GM21381 (cell line): ENCODE measurements at regions not wholly inside any gene's neighbourhood (a gene's known extent, or its start where the extent isn't known, plus 50 kb on each side); places are given as distances from the start of the nearest gene placed in this dataset.

Experiments used
- ATAC-seq: cut with Tn5 transposase; IDR thresholded peaks from one replicate; pipeline ENCODE4 v1.9.1; 2021; ENCODE audit warnings: mild to moderate bottlenecking, moderate library complexity; ENCODE audit not compliant: unreplicated experiment

DNA sequence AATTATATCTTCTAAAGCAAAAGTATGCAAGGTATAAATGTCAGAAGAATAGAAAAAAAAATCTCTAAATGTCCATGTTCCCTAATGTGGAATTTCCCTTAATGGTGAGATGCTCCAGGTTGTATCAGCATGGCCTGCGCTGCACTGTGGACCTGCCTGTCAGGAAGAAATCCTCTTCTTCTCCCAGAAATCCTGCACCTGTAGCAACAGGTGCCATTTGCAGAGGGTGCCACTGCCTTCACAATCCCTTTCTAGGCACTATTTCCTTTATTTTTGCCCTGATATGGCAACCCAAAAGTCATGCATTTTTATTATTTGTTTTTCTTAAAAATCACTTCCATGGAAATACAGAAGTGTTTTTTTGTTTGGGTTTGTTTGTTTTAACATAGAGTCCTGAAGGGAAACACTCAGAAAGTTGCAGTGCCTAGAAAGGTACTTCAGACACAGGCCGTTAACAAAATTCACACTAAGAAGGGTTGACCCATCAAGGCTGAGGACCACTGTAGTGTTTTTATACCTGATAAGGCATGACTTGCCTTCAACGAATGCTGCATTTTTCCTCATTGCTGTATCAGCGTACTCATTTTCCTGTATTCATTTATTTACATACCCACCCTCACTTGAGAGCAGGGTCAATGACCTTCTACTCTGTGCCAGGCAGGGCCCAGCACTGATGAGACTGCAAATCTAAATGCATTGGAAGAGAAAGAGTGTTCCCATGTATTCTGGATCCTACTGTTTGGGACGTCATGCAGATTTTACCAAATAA lies 177.8 kb downstream of the SNX18 start:
- no peak for ATAC-seq

DNA sequence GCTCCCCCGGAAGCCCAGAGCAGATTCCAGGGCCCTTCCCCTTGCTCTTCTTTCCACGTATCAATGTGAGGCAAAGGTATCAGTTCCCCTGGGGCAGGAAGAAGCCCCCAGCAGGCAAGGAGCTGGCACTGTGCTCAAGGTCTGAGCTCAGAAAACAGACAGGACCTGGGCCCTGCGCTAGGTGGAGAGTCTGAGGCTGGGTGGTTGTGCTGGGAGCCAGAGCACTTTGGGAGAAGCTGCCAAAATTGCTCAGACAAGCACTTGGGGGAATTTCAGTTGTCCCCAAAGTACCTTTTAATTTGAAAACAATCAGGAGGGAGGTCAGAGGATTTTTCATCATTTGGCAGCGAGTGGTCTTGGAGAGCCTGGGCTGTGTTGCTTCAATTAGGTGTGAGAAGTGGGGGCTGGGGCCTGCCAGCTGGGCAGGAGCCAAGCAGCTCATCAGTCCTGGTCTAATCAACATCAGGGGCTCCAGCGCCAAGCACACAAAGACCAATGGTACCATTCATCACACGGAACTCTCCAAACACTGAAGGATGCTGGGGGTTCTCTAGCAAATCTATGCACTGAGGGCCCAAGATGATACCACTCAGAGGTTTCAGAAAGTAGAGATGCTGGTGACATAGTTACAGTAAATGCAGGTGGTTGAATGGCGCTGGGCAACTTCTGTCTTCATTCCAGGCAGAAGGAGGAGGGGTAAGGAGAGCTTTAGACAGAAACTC lies 176.5 kb downstream of the SNX18 start:
- ATAC-seq: no peak

DNA sequence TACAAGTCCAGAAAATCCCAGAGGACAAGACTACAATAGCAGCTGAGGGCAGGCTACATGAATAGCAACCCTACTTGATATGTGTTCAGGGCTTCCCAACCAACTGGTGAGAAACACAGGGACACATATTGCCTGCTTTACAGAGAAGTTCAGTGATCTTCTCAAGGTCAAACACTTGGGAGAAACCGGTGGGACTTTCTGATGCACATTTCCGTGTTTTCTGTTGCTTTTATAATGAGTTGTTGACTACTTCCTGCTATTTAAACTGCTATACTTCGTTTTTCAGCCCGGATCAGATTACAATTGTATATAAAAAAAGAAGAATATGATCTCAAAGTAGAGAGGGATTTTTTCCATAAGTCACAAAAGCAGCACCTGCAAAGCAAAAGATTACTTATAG lies 175.1 kb downstream of the SNX18 start:
- ATAC-seq: no peak

DNA sequence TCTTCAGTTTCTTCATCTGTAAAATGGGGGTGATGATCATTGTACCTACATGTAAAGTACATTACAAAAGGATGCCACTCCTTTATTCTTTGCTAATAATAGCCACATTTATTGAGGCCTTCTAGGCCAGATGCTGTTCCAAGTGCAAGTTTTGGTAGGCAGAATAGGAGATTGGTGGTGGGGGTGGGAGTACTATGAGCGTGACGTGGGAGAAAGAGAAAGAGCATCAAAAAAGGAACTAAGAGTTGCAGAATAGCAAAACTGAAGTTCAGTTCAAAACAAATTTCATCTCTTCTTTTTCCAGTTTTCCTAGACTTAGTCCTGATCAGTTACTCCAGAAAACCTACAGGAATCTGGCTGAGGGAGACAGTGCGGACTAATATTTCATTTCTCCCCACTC lies 174.1 kb downstream of the SNX18 start:
- no peak for ATAC-seq

DNA sequence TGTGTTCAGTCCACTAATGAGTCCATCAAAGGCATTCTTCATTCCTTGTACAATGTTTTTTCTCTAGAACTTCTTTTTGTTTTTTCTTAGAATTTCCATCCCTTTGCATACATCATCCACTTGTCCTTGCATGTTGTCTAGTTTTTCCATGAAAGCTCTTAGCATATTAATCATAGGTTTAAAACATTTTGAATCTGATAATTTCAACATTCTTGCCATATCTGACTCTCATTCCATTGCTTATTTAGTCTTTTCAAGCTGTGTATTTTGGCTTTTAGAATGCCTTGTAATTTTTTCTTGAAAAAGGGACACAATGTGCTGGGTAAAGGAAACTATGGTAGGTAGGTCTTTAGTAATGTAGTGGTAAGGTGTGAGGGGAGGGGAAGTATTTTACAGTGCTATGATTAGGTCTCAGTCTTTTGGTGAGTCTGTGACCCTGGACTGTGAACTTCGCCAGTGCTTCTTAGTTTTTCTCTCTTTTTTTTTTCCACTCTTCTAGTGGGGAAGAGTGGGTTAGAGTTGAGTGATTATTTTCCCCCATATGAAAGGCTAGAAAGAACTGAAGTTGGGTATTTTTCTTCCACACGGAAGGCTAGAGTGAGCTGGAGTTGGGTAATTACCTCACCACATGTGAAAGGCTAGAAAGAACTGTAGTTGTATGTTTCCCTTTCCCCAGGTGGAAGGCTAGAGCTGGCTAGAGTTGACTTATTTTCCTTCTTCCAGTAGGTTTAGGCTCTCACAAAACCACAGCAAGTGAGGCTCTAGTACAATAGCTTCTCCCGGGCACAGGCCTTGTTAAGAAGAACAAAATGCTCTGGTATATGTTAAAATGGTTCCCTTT lies 172.1 kb downstream of the SNX18 start:
- no peak for ATAC-seq

DNA sequence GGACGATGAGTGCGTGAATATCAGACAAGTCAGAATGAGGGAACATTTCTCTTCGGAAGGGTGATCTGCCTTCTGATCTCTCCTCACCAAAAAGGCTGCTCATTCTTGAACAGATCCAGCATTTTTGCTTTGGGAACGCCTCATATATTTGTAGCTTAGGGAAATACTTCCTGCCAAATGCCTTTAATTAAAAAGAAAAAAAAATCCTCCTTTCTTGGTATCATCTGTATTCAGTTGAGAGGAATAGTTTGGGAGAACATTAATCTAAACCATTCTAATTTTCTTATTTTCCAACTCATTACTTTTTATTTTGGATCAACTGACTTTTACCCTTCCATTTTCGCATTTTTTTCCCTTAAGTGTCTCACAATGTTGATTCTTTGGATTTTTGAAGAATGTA lies 163.4 kb downstream of the SNX18 start:
- no peak for ATAC-seq

DNA sequence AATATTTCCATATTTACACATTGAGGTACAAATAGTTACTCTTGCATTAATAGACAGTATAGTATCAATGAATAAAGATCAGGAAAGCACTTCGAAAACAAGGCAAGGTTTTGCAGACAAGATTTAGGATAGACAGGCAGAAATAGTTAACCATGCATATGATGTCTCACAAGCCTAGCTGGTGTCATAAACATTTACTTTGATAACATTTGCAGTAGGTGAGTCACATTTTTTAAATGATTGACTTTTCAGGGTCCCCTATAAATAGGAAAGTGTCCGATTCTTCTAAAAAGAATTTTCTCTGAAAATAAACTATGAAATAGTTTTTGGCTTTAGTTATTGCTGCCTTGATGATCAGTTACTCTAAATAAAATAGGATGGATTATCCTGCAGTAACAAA lies 162.1 kb downstream of the SNX18 start:
- ATAC-seq: no peak

DNA sequence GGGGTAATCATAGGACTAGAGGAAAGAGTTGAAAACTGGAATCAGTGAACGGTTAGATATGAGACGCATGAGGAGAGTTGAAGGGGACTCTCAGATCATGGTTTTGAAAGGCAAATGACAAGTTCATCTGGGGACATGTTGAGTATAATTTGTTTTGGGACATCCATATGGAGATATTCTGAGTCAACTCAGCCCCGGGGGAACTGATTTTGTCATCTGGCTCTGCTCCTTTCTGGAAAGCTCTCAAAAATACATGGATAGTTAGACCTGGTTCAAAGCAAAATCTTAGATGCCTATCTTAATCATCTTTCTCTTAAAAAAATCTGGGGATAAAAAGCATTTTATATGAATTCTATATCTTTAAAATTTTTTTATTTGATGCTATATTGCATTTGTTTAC lies 161.2 kb downstream of the SNX18 start:
- no peak for ATAC-seq

DNA sequence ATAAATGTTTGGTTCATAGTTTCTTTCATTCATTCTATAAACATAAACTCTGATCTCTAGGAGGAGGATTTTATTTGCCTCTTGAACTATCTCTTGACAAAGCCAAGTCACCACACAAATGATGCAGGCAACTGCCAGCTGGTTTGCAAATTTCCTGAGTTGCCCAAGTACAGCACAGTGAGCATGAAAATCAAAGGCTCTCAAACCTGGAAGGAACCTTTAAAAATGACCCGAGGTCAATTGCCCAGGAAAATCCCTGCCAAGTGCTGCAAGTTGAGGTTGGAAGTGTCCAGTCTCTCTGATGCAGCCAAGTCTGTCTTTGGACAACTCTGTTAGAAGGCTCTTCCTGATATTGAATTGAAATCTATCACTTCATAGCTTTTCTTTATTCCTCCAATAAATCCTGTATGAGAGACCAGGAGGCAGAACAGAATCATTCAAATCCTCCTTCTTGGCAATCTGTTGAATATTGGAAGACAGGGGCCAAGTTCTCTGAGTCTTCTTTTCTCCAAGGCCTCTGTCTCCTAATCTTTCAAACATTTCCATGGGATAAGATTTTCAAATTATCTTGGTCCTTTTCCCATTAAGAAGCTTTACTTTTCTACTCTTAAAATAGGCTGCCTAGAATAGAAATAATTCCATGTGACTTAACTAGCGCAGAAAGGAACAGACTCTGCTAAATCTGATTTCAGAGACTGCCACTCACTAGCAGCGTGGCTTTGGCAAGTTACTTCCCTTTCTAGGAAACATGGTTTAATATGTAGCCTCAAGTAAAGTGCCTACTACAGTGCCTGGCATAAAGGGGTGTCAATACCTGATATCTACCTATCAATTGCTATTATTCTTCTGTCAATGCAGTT lies 159.2 kb downstream of the SNX18 start:
- no peak for ATAC-seq

DNA sequence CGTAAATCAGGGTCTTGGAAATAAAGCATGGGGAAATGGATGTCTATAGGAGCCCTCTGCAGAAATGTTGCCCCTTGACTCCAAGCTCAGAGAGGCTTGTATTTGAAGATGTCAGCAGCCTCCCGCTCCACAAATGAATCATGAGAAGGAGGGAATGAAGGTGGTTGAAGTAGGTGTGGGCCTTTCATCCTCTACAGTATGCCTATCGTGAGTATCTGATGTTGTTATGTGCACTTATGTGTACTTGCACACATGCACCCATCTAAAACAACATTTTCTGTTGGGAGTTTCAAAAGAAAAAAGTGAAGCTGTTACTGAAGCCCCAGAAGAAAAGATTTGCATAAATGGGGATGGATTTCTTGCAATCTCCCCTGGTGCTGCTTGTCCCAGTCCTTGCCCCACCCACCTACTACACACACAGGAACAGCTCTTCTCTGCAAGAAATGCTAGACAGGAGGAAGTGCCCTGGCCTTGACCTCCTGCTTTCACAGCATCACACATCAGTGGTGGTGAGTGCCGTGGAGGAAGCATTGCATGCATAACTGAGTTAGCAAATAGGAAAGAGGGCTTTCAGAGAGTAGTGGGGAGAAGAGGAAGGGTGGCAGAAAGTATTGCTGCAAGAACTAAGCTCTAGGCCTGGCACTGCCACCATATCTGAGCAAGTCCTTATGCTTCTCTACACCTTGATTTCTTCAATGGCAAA lies 156.1 kb downstream of the SNX18 start:
- ATAC-seq: no peak

DNA sequence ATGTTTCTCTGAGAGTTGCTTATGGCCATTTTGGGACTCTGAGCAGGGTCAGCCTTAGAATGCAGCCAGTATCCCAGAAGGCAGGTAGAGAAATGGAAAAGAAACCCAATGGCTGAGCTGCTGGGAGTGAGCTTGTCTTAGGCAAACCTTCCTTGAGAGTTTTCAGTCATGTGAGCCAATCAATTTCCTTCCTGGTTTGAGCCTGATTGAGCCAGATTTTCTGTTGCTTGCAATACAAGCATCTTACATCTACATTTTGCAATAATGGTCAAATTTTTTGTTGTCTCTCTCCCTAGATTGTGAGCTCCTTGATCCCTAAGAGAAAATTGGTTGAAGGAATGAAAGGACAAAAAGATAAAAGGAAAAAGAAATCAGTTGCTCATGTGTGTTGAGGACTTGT lies 155.3 kb downstream of the SNX18 start:
- ATAC-seq: no peak

DNA sequence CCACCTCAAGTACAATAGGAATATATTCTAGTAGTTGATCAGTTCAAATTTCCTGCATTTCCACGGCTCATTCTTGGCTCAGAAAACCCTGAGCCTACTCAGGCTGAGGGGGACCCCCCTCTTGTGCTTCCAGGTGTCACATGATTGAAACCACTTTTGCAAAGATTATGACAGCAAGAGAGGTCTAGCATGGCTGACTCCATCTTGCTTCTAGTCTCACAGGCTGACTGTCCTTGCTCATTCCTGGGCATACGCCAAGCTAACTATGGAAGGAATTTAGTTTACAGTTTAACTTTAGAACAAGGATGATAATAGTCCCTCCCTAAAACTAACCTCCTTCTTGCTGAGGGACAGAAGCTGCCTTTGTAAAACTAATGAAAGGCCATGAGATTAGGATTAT lies 154.1 kb downstream of the SNX18 start:
- no peak for ATAC-seq

DNA sequence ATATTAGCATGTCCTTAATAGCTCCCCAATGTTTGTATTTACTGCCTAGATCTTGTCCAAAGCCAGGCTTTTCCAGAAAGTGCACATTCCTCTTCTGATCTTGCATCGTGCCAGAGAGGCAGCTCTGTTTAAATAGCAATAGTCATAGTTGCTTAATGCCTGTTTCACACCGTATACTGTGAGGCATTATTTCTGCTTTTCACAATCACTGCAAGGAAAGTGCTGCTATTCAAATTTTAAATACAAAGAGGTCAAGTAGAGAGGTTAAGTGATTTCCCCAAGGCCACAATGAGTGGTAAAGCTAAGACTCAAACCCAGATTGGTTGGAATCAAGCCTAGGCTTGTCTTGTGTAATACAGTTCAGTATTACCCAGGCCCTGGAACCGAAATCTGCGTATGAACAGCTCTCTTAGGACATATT lies 153.6 kb downstream of the SNX18 start:
- ATAC-seq: no peak

DNA sequence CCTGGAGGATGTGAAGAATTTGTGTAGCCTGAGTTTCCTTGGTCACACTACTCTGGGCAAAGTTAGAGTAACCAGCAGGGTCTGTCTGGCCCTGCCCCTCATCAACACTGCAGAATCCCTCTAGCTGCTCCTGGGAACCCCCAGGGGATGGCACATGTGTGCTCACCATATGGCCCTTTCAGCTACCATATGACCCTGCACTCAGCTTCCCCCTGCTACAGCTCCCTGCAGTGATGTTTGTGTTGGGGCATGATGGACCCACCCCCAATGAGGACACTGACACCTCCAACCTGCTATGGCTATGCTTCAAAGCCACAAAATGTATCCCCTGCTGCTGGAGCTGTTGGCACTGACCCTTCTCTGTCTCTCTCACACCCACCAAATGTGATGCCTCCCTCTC lies 152.7 kb downstream of the SNX18 start:
- no peak for ATAC-seq

DNA sequence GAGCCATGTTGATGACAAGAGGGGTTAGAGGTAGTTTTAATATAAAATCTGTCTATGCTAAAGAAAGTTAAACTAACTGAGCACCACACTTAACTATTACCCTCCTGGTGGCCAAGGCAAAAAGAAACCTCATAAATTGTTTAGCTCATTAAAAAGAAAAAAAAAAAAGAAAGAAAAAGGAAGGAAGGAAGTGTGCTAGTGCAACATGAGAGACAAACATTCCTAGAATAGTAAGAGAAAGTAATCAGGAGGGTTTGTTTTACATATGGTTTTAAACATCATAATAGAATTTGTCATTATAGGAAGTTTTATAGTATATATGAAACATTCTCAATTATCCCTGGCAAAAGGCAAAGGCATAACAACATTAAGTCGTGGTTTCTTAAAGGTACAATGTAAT lies 152.3 kb downstream of the SNX18 start:
- ATAC-seq: no peak

DNA sequence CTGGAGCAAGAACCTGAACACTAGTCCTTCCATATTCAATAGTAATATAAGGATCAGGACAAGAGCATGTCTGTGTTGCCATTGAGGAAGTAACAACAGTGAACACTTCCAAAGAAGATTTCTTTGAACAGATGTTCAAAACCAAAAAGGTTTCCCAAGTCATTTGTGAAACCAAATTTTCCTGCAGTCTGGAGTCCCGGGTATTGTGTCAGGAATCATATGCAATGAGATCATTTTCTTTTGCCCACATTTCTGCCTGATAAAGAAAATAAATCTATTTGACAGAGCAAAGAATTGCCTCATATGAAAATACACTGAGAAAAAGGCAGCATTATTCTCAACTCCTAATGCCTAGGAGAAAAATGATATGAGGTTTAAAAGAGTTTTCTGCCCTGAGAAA lies 151.7 kb downstream of the SNX18 start:
- no peak for ATAC-seq

DNA sequence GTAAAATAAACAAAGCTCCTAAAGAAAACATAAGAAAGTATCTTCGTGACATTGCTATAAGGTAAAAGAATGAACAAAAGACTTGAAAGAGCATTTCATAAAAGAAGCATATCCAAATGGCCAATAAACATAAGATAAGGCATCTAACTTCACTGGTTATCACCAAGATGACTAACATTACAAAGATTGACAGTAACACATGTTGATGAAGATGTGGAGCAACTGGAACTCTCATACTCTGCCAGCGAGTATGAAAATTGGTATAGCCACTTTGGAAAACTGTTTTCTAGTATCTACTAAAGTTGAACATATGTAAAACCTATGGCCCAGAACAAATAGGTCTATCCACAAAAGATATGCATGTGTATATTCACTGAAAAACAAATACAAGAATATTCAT lies 150.5 kb downstream of the SNX18 start:
- no peak for ATAC-seq

DNA sequence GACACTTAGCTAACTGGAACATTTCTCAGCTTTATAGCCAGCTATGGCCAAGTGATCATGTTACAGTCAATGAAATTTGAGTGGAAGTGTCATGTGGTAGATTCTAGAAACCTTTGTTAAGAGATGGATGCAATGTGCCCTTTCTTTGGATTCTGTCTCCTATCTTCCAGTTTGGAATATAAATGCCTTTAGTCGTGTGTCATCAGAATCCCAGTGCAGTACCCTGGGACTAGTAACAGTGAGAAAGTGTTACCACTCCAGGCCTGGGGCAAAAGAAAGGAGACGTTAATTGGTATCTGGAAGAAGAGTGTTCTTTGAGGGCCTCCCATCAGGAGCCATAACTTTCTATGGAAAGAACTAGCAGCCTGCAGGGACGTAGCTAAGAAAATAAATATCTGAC lies 149.6 kb downstream of the SNX18 start:
- no peak for ATAC-seq

DNA sequence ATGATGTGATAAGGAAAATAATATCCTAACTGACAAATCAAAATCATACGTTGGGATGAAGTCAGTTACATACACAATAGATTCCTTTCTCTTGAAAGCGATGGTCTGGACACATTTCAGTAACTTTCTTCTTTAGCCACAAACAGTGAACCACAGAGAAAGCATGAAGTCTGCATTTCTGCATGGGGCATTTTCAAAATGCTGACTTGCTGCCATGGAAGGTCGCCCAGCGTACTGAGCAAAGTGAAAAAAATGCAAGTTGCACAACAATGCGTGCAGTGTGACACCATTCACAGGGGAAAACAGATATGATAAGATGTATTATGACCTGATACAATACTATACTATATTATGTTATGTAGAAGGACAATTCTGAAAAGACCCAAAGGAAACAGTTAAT lies 146.3 kb downstream of the SNX18 start:
- ATAC-seq: no peak

DNA sequence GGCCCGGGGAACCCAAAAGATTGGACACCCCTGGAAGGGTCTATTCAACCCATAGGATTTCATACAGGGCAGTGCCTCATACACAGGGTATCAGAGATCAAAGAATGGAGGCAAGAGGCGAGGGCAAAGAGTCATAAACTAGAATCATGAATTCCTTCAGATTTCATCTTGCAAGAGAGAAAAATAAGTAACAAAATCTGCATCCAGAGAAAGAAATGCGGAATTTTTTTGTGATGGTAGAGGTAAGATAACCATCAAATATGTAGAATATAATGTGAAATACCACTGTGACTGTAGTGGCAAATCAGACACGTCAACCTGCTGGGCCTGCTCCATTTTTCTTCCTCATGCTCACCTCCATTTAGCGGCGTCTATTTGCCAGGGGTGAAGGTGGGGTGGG lies 143.6 kb downstream of the SNX18 start:
- no peak for ATAC-seq
